T-cell (primary cell): ENCODE measurements at regions not wholly inside any gene's neighbourhood (a gene's known extent, or its start where the extent isn't known, plus 50 kb on each side); places are given as distances from the start of the nearest gene placed in this dataset.

Source experiments
- ATAC-seq, 4 experiments: fragments of 200-7000 bp in 3 of 4; fragments of 150-1000 bp in 1 of 4; cut with Tn5 transposase; replicated peaks in 1 of 4; 1 replicate in 3 of 4; 2 replicates in 1 of 4; pipeline ENCODE4 v1.10.0; 2021; ENCODE audit warnings: moderate library complexity in 3 of 4, mild to moderate bottlenecking in 2 of 4, moderate number of reproducible peaks in 1 of 4
- CTCF ChIA-PET, 2 donors: fragments of 300-600 bp; sonication (Branson Sonifier 250); formaldehyde crosslinking; loops; one replicate each; lab custom pipeline; 2022; ENCODE audit warnings: antibody characterized with exemption in 2 of 2; lab: Charles Lee
- POLR2A ChIA-PET, 2 donors: fragments of 300-600 bp; sonication (Branson Sonifier 250); formaldehyde crosslinking; loops; one replicate each; lab custom pipeline; 2022; ENCODE audit warnings: antibody characterized with exemption in 2 of 2; lab: Charles Lee
- DNase-seq, 35 experiments: peaks; one replicate each; pipeline versions ENCODE4 v3.0.0 to v3.0.0-alpha.2; 2013 to 2023
- H3K27ac ChIP-seq: one replicate; pipeline ENCODE4 v1.5.1; 2013; ENCODE audit warnings: low read length
- H3K27me3 ChIP-seq, 2 experiments: replicated peaks in 1 of 2; 1 replicate in 1 of 2; 2 replicates in 1 of 2; pipeline versions ENCODE4 v1.6.1 to v1.7.0; 2013; ENCODE audit warnings: low read length in 1 of 2, mixed read lengths in 1 of 2; ENCODE audit not compliant: control insufficient read depth in 2 of 2, insufficient read depth in 2 of 2; ENCODE audit errors: extremely low read depth in 1 of 2
- H3K36me3 ChIP-seq, 2 donors: 1 replicate in 1 of 2; 2 replicates in 1 of 2; pipeline versions ENCODE4 v1.6.1 to v1.7.0; 2013; ENCODE audit warnings: low read length in 1 of 2; ENCODE audit not compliant: control insufficient read depth in 2 of 2, insufficient read depth in 1 of 2; ENCODE audit errors: extremely low read depth in 1 of 2
- H3K4me1 ChIP-seq, 2 experiments: 1 replicate in 1 of 2; 2 replicates in 1 of 2; pipeline versions ENCODE4 v1.6.1 to v1.7.0; 2013; ENCODE audit warnings: low read length in 2 of 2, mixed read lengths in 1 of 2; ENCODE audit not compliant: insufficient read depth in 2 of 2, control insufficient read depth in 1 of 2; ENCODE audit errors: extremely low read depth in 1 of 2
- H3K4me3 ChIP-seq, 2 donors: 1 replicate in 1 of 2; 2 replicates in 1 of 2; pipeline versions ENCODE4 v1.5.1 to v1.7.0; 2013; ENCODE audit warnings: mild to moderate bottlenecking in 2 of 2, low read length in 1 of 2, moderate library complexity in 1 of 2; ENCODE audit not compliant: control insufficient read depth in 1 of 2; ENCODE audit errors: extremely low read depth in 1 of 2
- H3K9me3 ChIP-seq: 2 replicates; pipeline ENCODE4 v1.7.0; 2013
- H3K27ac Mint-ChIP-seq, 2 donors: one replicate each; pipeline ENCODE4 v1.8.0; 2020 to 2021; ENCODE audit warnings: mild to moderate bottlenecking in 2 of 2, mixed read lengths in 2 of 2
- H3K27me3 Mint-ChIP-seq, 2 donors: one replicate each; pipeline ENCODE4 v1.8.0; 2021 to 2022; ENCODE audit warnings: mixed read lengths in 2 of 2
- H3K36me3 Mint-ChIP-seq: one replicate; pipeline ENCODE4 v1.8.0; 2021; ENCODE audit warnings: mixed read lengths
- H3K4me1 Mint-ChIP-seq, 3 donors: one replicate each; pipeline ENCODE4 v1.8.0; 2020 to 2022; ENCODE audit warnings: mixed read lengths in 3 of 3, mild to moderate bottlenecking in 1 of 3
- H3K4me3 Mint-ChIP-seq, 3 donors: one replicate each; pipeline ENCODE4 v1.8.0; 2020 to 2022; ENCODE audit warnings: mild to moderate bottlenecking in 3 of 3, mixed read lengths in 3 of 3, moderate library complexity in 3 of 3
- H3K9me3 Mint-ChIP-seq, 3 donors: one replicate each; pipeline ENCODE4 v1.8.0; 2020 to 2022; ENCODE audit warnings: mixed read lengths in 3 of 3
- WGBS: methylation state at CpG from one replicate; pipeline ENCODE4 v1.1.5; 2013; ENCODE audit warnings: missing lambda C conversion rate; ENCODE audit not compliant: insufficient coverage; 5-methylcytosine and 5-hydroxymethylcytosine counted together

DNA sequence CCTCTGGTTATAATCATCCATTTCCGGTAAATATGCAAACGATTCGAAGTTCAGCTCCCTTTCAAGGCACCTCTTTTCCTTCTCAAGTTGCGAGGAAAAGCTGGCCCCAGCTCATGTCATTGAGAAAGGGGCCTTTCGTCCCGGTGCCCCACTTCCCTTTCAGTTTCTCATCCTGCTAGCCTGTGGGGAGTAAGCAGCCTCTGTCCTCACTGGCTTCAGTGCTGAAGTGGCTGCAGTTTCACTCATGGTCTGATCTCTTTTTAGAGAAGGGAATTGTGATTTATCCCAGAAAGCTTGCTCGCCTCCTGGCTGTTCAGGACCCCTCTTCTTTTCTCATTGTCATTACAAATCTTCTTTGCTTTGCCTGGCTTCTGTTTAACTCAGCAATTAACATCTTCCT is 207.5 kb downstream of the NR4A2 start:
- no peak for DNase-seq
- Mint-ChIP-seq H3K27me3 (peaks cover 2 to 20% of the 10 kb centered on the region in 2 donors), H3K36me3 (no peaks in the 10 kb centered on the region), H3K4me1 (no peaks in the 10 kb centered on the region), H3K4me3 (no peak overlapping the region), H3K9me3 (peaks cover 0 to 6% (median 0%) of the 10 kb centered on the region in 3 donors), H3K27ac (no peak overlapping the region)
- ATAC-seq: no peak
- no peaks in the 10 kb centered on the region for H3K4me1 ChIP-seq
- 82% methylated on average over 6 of the region's 7 CpGs for WGBS
- no peaks in the 10 kb centered on the region for H3K9me3 ChIP-seq
- no peak overlapping the region for H3K4me3 ChIP-seq
- CTCF ChIA-PET: no interaction called here
- H3K36me3 ChIP-seq: no peaks in the 10 kb centered on the region
- no peaks in the 10 kb centered on the region for H3K27me3 ChIP-seq
- no peak overlapping the region for H3K27ac ChIP-seq
- POLR2A ChIA-PET: no interaction called here

DNA sequence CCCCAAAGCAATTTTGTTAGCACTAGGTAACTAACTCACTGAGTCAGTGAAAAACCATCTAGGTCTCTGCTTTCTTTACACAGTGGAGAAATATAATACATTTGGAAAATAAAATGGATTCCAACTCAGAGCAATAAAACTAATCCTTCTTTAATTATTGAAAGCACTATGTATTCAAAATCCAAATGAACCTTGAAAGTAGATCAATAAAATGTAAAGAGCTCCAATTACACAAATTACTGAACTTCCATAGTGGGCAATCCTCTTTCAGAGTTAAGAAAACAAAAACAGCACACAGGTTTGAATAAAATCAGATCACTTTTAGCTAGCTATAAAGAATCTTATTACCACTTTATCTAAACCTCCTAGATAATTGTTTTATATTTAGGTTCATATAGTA is 208.1 kb downstream of the NR4A2 start:
- Histone ChIP-seq H3K36me3 (no peaks in the 10 kb centered on the region), H3K9me3 (no peaks in the 10 kb centered on the region), H3K27ac (no peak overlapping the region), H3K4me3 (no peak overlapping the region), H3K4me1 (no peaks in the 10 kb centered on the region), H3K27me3 (no peaks in the 10 kb centered on the region)
- ChIA-PET CTCF (no interaction called here), POLR2A (no interaction called here)
- DNase-seq: no peak
- peaks cover 0 to 6% (median 0%) of the 10 kb centered on the region in 3 donors for H3K9me3 Mint-ChIP-seq
- H3K36me3 Mint-ChIP-seq: no peaks in the 10 kb centered on the region
- H3K27me3 Mint-ChIP-seq: peaks cover 2 to 20% of the 10 kb centered on the region in 2 donors
- no peak overlapping the region for H3K4me3 Mint-ChIP-seq
- no peak for ATAC-seq
- no peaks in the 10 kb centered on the region for H3K4me1 Mint-ChIP-seq
- H3K27ac Mint-ChIP-seq: no peak overlapping the region

DNA sequence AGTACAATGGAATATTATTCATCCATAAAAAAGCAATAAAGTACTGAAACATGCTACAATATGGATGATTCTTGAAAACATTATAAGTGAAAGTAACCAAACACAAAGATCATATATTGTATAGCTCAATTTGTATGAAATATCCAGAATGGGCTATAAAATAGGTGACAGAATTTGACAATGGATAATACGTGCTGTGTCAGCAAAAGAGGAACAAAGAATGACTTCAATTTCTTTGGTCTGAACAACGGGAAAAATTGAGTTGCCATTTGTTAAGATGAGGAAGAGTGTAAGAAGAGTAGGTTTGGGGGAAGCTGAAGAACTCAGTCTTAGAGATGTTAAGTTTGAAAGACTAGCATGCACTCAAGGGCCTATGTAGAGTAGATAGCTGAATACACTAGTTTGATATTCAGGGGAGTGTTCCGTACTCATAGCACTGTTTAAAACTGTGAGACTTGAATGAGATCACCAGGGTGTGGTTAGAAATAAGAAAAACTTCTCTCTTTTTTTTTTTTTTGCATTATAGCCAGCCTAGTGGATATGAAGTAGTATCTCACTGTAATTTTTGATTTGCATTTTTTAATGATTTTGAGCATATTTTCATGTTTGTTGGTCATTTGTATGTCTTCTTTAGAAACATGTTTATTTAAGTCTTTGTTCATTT is 213.6 kb downstream of the NR4A2 start:
- Mint-ChIP-seq H3K27me3 (peaks cover 2 to 7% of the 10 kb centered on the region in 2 donors), H3K9me3 (peaks cover 0 to 10% (median 0%) of the 10 kb centered on the region in 3 donors), H3K27ac (no peak overlapping the region), H3K36me3 (no peaks in the 10 kb centered on the region), H3K4me1 (no peaks in the 10 kb centered on the region), H3K4me3 (no peak overlapping the region)
- Histone ChIP-seq H3K27ac (no peak overlapping the region), H3K4me1 (no peaks in the 10 kb centered on the region), H3K9me3 (no peaks in the 10 kb centered on the region), H3K4me3 (no peak overlapping the region), H3K27me3 (no peaks in the 10 kb centered on the region), H3K36me3 (no peaks in the 10 kb centered on the region)
- no peak for DNase-seq
- ChIA-PET CTCF (no interaction called here), POLR2A (no interaction called here)
- no peak for ATAC-seq
- WGBS: 80% methylated on average over 2 of the region's 3 CpGs

DNA sequence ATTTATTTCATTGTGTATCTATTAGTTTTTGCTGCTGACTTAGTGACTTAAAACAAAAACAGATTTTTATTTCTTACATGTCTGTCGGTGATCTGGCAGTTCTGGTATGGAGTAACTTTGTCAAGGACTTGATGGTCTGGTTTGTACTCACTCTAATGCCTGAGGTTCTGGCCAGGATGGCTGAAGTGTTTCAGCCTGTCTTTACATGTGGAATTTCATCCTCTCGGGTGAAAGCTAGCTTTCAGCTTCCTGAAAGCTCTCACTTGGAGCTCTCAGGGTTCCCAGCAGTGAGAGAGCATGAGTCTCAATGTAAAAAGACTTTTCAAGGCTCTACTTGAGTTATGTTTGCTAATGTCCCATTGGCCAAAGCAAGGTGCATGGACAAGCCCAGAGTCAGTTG is 216.4 kb downstream of the NR4A2 start:
- no peaks in the 10 kb centered on the region for H3K4me1 Mint-ChIP-seq
- no peaks in the 10 kb centered on the region for H3K36me3 Mint-ChIP-seq
- H3K4me3 Mint-ChIP-seq: no peak overlapping the region
- no peak overlapping the region for H3K27ac Mint-ChIP-seq
- CTCF ChIA-PET: no interaction called here
- Histone ChIP-seq H3K27ac (no peak overlapping the region), H3K9me3 (no peaks in the 10 kb centered on the region), H3K4me3 (no peak overlapping the region), H3K27me3 (no peaks in the 10 kb centered on the region), H3K36me3 (no peaks in the 10 kb centered on the region), H3K4me1 (no peaks in the 10 kb centered on the region)
- DNase-seq: no peak
- 50% methylated on average over 1 of the region's 2 CpGs for WGBS
- ATAC-seq: no peak
- H3K27me3 Mint-ChIP-seq: no peaks in the 10 kb centered on the region
- H3K9me3 Mint-ChIP-seq: peaks cover 0 to 10% (median 0%) of the 10 kb centered on the region in 3 donors
- POLR2A ChIA-PET: no interaction called here

DNA sequence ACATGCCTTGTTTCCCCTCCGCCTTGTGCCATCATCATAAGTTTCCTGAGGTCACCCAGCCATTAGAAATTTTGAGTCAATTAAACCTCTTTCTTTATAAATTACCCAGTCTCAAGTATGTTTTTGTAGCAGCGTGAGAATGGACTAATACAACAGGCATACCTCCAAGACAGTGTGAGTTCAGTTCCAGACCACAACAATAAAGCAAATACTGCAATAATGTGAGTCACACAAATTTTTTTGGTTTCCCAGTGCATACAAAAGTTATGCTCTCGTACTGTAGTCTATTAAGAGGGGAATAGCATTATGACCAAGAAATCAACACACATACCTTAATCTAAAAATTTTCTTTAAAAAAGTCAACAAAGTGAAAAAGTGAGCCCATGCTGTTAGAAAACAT is 217.2 kb downstream of the NR4A2 start:
- WGBS: 100% methylated on average over 2 of the region's 3 CpGs
- ATAC-seq: no peak
- H3K4me1 Mint-ChIP-seq: no peaks in the 10 kb centered on the region
- no peaks in the 10 kb centered on the region for H3K27me3 Mint-ChIP-seq
- DNase-seq: no peak
- no peaks in the 10 kb centered on the region for H3K27me3 ChIP-seq
- no peaks in the 10 kb centered on the region for H3K9me3 ChIP-seq
- peaks cover 0 to 4% (median 0%) of the 10 kb centered on the region in 3 donors for H3K9me3 Mint-ChIP-seq
- H3K4me1 ChIP-seq: no peaks in the 10 kb centered on the region
- H3K4me3 ChIP-seq: no peak overlapping the region
- no peak overlapping the region for H3K4me3 Mint-ChIP-seq
- H3K36me3 ChIP-seq: no peaks in the 10 kb centered on the region
- H3K27ac Mint-ChIP-seq: no peak overlapping the region
- H3K27ac ChIP-seq: no peak overlapping the region
- H3K36me3 Mint-ChIP-seq: no peaks in the 10 kb centered on the region
- CTCF ChIA-PET: no interaction called here
- POLR2A ChIA-PET: no interaction called here

DNA sequence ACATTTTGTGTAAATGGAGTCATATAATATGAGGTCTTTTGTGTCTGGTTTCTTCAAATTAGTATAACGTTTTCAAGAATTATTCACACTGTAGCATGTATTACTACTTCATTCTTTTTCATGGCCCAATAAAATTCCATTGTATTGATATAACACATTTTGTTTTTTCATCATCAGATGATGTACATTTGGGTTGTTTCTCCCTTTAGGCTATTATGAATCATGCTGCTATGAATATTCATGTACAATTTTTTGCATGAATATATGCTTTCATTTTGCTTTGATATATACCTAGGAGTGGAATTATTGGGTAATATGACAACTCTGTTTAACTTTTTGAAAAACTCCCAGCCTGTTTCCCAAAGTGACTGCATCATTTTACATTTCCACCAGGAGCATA is 220.2 kb downstream of the NR4A2 start:
- Histone ChIP-seq H3K36me3 (no peaks in the 10 kb centered on the region), H3K4me1 (no peaks in the 10 kb centered on the region), H3K27me3 (no peaks in the 10 kb centered on the region), H3K9me3 (no peaks in the 10 kb centered on the region), H3K27ac (no peak overlapping the region), H3K4me3 (no peak overlapping the region)
- POLR2A ChIA-PET: no interaction called here
- Mint-ChIP-seq H3K27me3 (no peaks in the 10 kb centered on the region), H3K36me3 (no peaks in the 10 kb centered on the region), H3K4me1 (no peaks in the 10 kb centered on the region), H3K4me3 (no peak overlapping the region), H3K9me3 (no peaks in the 10 kb centered on the region), H3K27ac (no peak overlapping the region)
- DNase-seq (no peak), ATAC-seq (no peak)
- no CpG with 5 or more reads among the region's 1 CpG for WGBS
- CTCF ChIA-PET: no interaction called here

DNA sequence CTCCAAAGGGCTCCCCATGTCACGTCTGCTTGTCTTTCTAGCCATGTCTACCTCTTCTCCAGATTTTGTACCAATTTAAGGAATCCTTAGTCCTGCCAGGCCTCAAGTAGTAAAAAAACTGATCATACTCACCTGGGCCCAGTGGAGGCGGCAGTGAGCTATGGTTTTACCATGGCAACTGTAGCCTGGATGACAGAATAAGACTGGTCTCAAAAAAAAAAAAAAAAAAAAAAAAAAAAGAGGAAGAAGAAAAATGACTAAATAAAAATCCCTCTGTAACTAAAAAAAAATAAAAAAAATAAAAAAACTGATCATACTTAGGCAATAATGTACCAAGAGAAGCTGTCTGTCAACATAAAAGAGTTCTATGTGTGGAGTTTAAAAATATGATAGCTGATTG is 221.6 kb downstream of the NR4A2 start:
- ATAC-seq (no peak), DNase-seq (peak in 12 of 35 experiments; percentile 0 to 17 (median 4))
- no peak overlapping the region for H3K27ac ChIP-seq
- no peak overlapping the region for H3K27ac Mint-ChIP-seq
- no peak overlapping the region for H3K4me3 ChIP-seq
- H3K9me3 Mint-ChIP-seq: no peaks in the 10 kb centered on the region
- H3K4me1 ChIP-seq: no peaks in the 10 kb centered on the region
- H3K27me3 Mint-ChIP-seq: no peaks in the 10 kb centered on the region
- ChIA-PET POLR2A (no interaction called here), CTCF (interaction anchor here (0.7 to 0.9 kb wide), 3 partner anchors 12 to 1835 kb away, joined by 4 to 9 read pairs (median 6); no protein-coding TSS in a partner anchor)
- no peaks in the 10 kb centered on the region for H3K4me1 Mint-ChIP-seq
- H3K4me3 Mint-ChIP-seq: no peak overlapping the region
- no peaks in the 10 kb centered on the region for H3K36me3 ChIP-seq
- no peaks in the 10 kb centered on the region for H3K36me3 Mint-ChIP-seq
- no peaks in the 10 kb centered on the region for H3K27me3 ChIP-seq
- no CpG with 5 or more reads among the region's 2 CpGs for WGBS
- H3K9me3 ChIP-seq: no peaks in the 10 kb centered on the region
